ENCODE measurements at regions not wholly inside any gene's neighbourhood (a gene's known extent, or its start where the extent isn't known, plus 50 kb on each side); places are given as distances from the start of the nearest gene placed in this dataset.

GRCh38 chr2:193222454-193222853 is 1027.7 kb upstream of the TMEFF2 start:
- ATAC-seq (no peak), DNase-seq (ENCODE audit: low read depth, low spot score) (no peak), FAIRE-seq (no peak)
- H3K4me1 ChIP-seq (ENCODE audit: control insufficient read depth, insufficient read depth, low read length), result no peaks in the 10 kb centered on the region
- H3K27ac ChIP-seq (ENCODE audit: control insufficient read depth, insufficient read depth), result no peak overlapping the region
- BruUV-seq (replicated peaks), result no TSS peak
- no peak for TF ChIP-seq MYB (IDR thresholded peaks at IDR 0.05; ENCODE audit: borderline replicate concordance, low read depth, low read length)
- TF ChIP-seq REST (IDR thresholded peaks at IDR 0.05; ENCODE audit: low read depth, low read length), result no peak
- TF ChIP-seq BMI1 (IDR thresholded peaks at IDR 0.05; ENCODE audit: borderline replicate concordance), result no peak
- H2AFZ ChIP-seq (ENCODE audit: control insufficient read depth, low read depth, low read length), result no peak overlapping the region
- RAD21 ChIA-PET (ENCODE audit: unreplicated experiment), result no interaction called here
- POLR2A ChIA-PET, result no interaction called here
- H3K9me3 ChIP-seq (replicated peaks; ENCODE audit: control insufficient read depth, insufficient read depth, low read length), result no peaks in the 10 kb centered on the region
- no peaks in the 10 kb centered on the region for H4K20me1 ChIP-seq (ENCODE audit: control insufficient read depth, insufficient read depth)
- H3K4me3 ChIP-seq, result no peak overlapping the region
- CTCF ChIA-PET, result interaction anchor here (1.5 kb wide), 1 partner anchor 18 kb away, joined by 7 read pairs; no protein-coding TSS in a partner anchor
- H3K36me3 ChIP-seq (ENCODE audit: control insufficient read depth in 2 of 2, insufficient read depth in 2 of 2, low read length in 1 of 2), result no peaks in the 10 kb centered on the region
- no peaks in the 10 kb centered on the region for H3K27me3 ChIP-seq (replicated peaks in 1 of 2; ENCODE audit: control insufficient read depth in 2 of 2, insufficient read depth in 2 of 2, low read length in 1 of 2)
- WGBS (ENCODE audit: insufficient coverage, insufficient replicate concordance, low lambda C conversion rate, missing lambda C conversion rate), result 52% methylated on average over 2 of the region's 2 CpGs
- in situ Hi-C loops (cut with MboI), result no loop called here
- no peak overlapping the region for H3K4me2 ChIP-seq (ENCODE audit: control insufficient read depth, insufficient read depth)
- no peaks in the 10 kb centered on the region for H3K79me2 ChIP-seq (ENCODE audit: control insufficient read depth, insufficient read depth, low read length)
- SMC1A ChIA-PET (ENCODE audit: uncharacterized antibody, unreplicated experiment), result interaction anchor here (0.9 kb wide), 1 partner anchor 16 kb away, joined by 3 read pairs; no protein-coding TSS in a partner anchor
- H3K9ac ChIP-seq (ENCODE audit: control insufficient read depth, insufficient read depth, low read length), result no peak overlapping the region
- intact Hi-C loops (cut with micrococcal nuclease; ENCODE audit: unreplicated experiment), result no loop called here

GRCh38 chr2:193219413-193219812 is 1024.7 kb upstream of the TMEFF2 start:
- no TSS peak for BruUV-seq (replicated peaks)
- CTCF ChIA-PET, result interaction anchor here (1.2 kb wide), 2 partner anchors 10 to 37 kb away, joined by 3 to 4 read pairs; no protein-coding TSS in a partner anchor
- Histone ChIP-seq H3K79me2 (ENCODE audit: control insufficient read depth, insufficient read depth, low read length) (no peaks in the 10 kb centered on the region), H3K9me3 (replicated peaks; ENCODE audit: control insufficient read depth, insufficient read depth, low read length) (no peaks in the 10 kb centered on the region), H3K27ac (ENCODE audit: control insufficient read depth, insufficient read depth) (no peak overlapping the region), H3K4me3 (no peak overlapping the region), H2AFZ (ENCODE audit: control insufficient read depth, low read depth, low read length) (no peak overlapping the region), H3K9ac (ENCODE audit: control insufficient read depth, insufficient read depth, low read length) (no peak overlapping the region), H3K4me1 (ENCODE audit: control insufficient read depth, insufficient read depth, low read length) (no peaks in the 10 kb centered on the region), H4K20me1 (ENCODE audit: control insufficient read depth, insufficient read depth) (no peaks in the 10 kb centered on the region), H3K36me3 (ENCODE audit: control insufficient read depth in 2 of 2, insufficient read depth in 2 of 2, low read length in 1 of 2) (no peaks in the 10 kb centered on the region), H3K4me2 (ENCODE audit: control insufficient read depth, insufficient read depth) (no peak overlapping the region), H3K27me3 (replicated peaks in 1 of 2; ENCODE audit: control insufficient read depth in 2 of 2, insufficient read depth in 2 of 2, low read length in 1 of 2) (no peaks in the 10 kb centered on the region)
- ATAC-seq (no peak), DNase-seq (ENCODE audit: low read depth, low spot score) (no peak), FAIRE-seq (no peak)
- SMC1A ChIA-PET (ENCODE audit: uncharacterized antibody, unreplicated experiment), result no interaction called here
- no peak for TF ChIP-seq SREBF2 (IDR thresholded peaks at IDR 0.05; ENCODE audit: low read length)
- TF ChIP-seq USF2 (IDR thresholded peaks at IDR 0.05; ENCODE audit: borderline replicate concordance, low read depth, low read length), result no peak
- TF ChIP-seq KDM1A (IDR thresholded peaks at IDR 0.05; ENCODE audit: borderline replicate concordance), result no peak
- TF ChIP-seq NKRF (conservative IDR thresholded peaks at IDR 0.05), result no peak
- intact Hi-C loops (cut with micrococcal nuclease; ENCODE audit: unreplicated experiment) (no loop called here), in situ Hi-C loops (cut with MboI) (no loop called here)
- POLR2A ChIA-PET, result no interaction called here
- RAD21 ChIA-PET (ENCODE audit: unreplicated experiment), result no interaction called here

Measured in GM12878 (cell line).